Thyroid gland (tissue), 4 donors: ENCODE measurements at regions not wholly inside any gene's neighbourhood (a gene's known extent, or its start where the extent isn't known, plus 50 kb on each side); places are given as distances from the start of the nearest gene placed in this dataset.

Experiments
- DNase-seq, 2 donors: peaks; one replicate each; pipeline ENCODE4 v3.0.0-alpha.2; 2019
- H3K27ac ChIP-seq, 3 donors: fragments of 200-600 bp; sonication (generic); 1 replicate in 2 of 3; 2 replicates in 1 of 3; pipeline ENCODE4 v1.5.1; 2016 to 2019; ENCODE audit warnings: mild to moderate bottlenecking in 1 of 3, moderate library complexity in 1 of 3
- H3K27me3 ChIP-seq: fragments of 200-600 bp; sonication (generic); one replicate; pipeline ENCODE4 v1.5.1; 2019
- H3K36me3 ChIP-seq, 2 donors: fragments of 200-600 bp; sonication (generic); one replicate each; pipeline ENCODE4 v1.5.1; 2016 to 2019
- H3K4me1 ChIP-seq, 2 donors: fragments of 200-600 bp; sonication (generic); one replicate each; pipeline ENCODE4 v1.5.1; 2017 to 2019
- H3K4me3 ChIP-seq, 3 donors: fragments of 200-600 bp; sonication (generic); replicated peaks in 1 of 3; 1 replicate in 2 of 3; 2 replicates in 1 of 3; pipeline ENCODE4 v1.5.1; 2016; ENCODE audit warnings: mild to moderate bottlenecking in 1 of 3
- H3K9me3 ChIP-seq: fragments of 200-600 bp; sonication (generic); one replicate; pipeline ENCODE4 v1.5.1; 2017
- CTCF ChIP-seq, 6 experiments: fragments of 200-600 bp in 3 of 6; fragments of 450-650 bp in 3 of 6; sonication (generic) in 3 of 6; IDR thresholded peaks; one replicate each; pipeline ENCODE4 v1.5.1; 2016 to 2019; ENCODE audit warnings: antibody characterized with exemption in 6 of 6, mild to moderate bottlenecking in 2 of 6, inconsistent platforms in 1 of 6, moderate library complexity in 1 of 6
- POLR2A ChIP-seq, 2 donors: fragments of 450-650 bp; IDR thresholded peaks; one replicate each; pipeline ENCODE4 v1.6.1; 2017; ENCODE audit warnings: antibody characterized with exemption in 2 of 2, mild to moderate bottlenecking in 2 of 2, moderate library complexity in 1 of 2
- WGBS, 2 donors: methylation state at CpG; one replicate each; pipeline ENCODE4 v1.1.5; 2017; 5-methylcytosine and 5-hydroxymethylcytosine counted together
- intact Hi-C: fragments of 100-400 bp; cut with DNase I; formaldehyde crosslinking; loops from one replicate; pipeline ENCODE4 v1.15.1; 2023

GRCh38 chr14:34060651-34060999 lies 109.8 kb upstream of the EGLN3 start:
- peak overlapping the region; percentile 70 to 76 (median 75) for H3K27ac ChIP-seq
- H3K4me1 ChIP-seq: peaks cover 0 to 4% of the 10 kb centered on the region in 2 donors
- no peak for DNase-seq
- H3K9me3 ChIP-seq: no peaks in the 10 kb centered on the region
- peak overlapping the region; percentile 39 to 56 (median 52) for H3K4me3 ChIP-seq
- no peaks in the 10 kb centered on the region for H3K36me3 ChIP-seq
- 45% methylated on average over 12 to 16 of the region's 16 CpGs for WGBS, 2 donors
- intact Hi-C loops: no loop called here
- TF ChIP-seq POLR2A (IDR thresholded peaks at IDR 0.05): no peak
- no peak for TF ChIP-seq CTCF (IDR thresholded peaks at IDR 0.05)
- no peaks in the 10 kb centered on the region for H3K27me3 ChIP-seq

- H3K36me3 ChIP-seq: no peaks in the 10 kb centered on the region
- intact Hi-C loops: no loop called here
- DNase-seq: peak; percentile 78 to 85
- 2 to 9% methylated on average over 12 to 33 of the region's 84 CpGs for WGBS, 2 donors
- no peaks in the 10 kb centered on the region for H3K9me3 ChIP-seq
- TF ChIP-seq POLR2A (IDR thresholded peaks at IDR 0.05) (peak in 1 of 2 donors; percentile 70), CTCF (IDR thresholded peaks at IDR 0.05) (peak in 2 of 6 experiments; percentile 23 to 32)
- H3K27me3 ChIP-seq: no peaks in the 10 kb centered on the region
- peak overlapping the region; percentile 39 to 56 (median 52) for H3K4me3 ChIP-seq
- peaks cover 0 to 4% of the 10 kb centered on the region in 2 donors for H3K4me1 ChIP-seq
- H3K27ac ChIP-seq: peak overlapping the region; percentile 70 to 76 (median 75)
Observed at GRCh38 chr14:34059925-34060650, 109.2 kb upstream of the EGLN3 start.

GRCh38 chr14:34059037-34059924 lies 108.4 kb upstream of the EGLN3 start:
- H3K27ac ChIP-seq: peak overlapping the region; percentile 70 to 76 (median 75)
- intact Hi-C loops: no loop called here
- DNase-seq: no peak
- H3K4me3 ChIP-seq: peak overlapping the region; percentile 39 to 56 (median 52)
- 77 to 80% methylated on average over 15 to 16 of the region's 16 CpGs for WGBS, 2 donors
- H3K4me1 ChIP-seq: peaks cover 0 to 4% of the 10 kb centered on the region in 2 donors
- no peaks in the 10 kb centered on the region for H3K36me3 ChIP-seq
- TF ChIP-seq CTCF (IDR thresholded peaks at IDR 0.05) (no peak), POLR2A (IDR thresholded peaks at IDR 0.05) (no peak)
- H3K27me3 ChIP-seq: no peaks in the 10 kb centered on the region
- no peaks in the 10 kb centered on the region for H3K9me3 ChIP-seq

GRCh38 chr14:34058510-34058909 lies 107.6 kb upstream of the EGLN3 start:
- Histone ChIP-seq H3K27ac (no peak overlapping the region), H3K9me3 (no peaks in the 10 kb centered on the region), H3K4me1 (peaks cover 0 to 4% of the 10 kb centered on the region in 2 donors), H3K36me3 (no peaks in the 10 kb centered on the region), H3K4me3 (no peak overlapping the region), H3K27me3 (no peaks in the 10 kb centered on the region)
- 95 to 98% methylated on average over 3 of the region's 3 CpGs for WGBS, 2 donors
- no peak for DNase-seq
- no peak for TF ChIP-seq CTCF (IDR thresholded peaks at IDR 0.05)
- no peak for TF ChIP-seq POLR2A (IDR thresholded peaks at IDR 0.05)
- intact Hi-C loops: no loop called here

- no peak overlapping the region for H3K27ac ChIP-seq
- H3K4me1 ChIP-seq: peaks cover 0 to 4% of the 10 kb centered on the region in 2 donors
- intact Hi-C loops: no loop called here
- H3K9me3 ChIP-seq: no peaks in the 10 kb centered on the region
- H3K27me3 ChIP-seq: no peaks in the 10 kb centered on the region
- 52 to 80% methylated on average over 1 of the region's 1 CpG for WGBS, 2 donors
- TF ChIP-seq CTCF (IDR thresholded peaks at IDR 0.05) (no peak), POLR2A (IDR thresholded peaks at IDR 0.05) (no peak)
- no peak for DNase-seq
- no peaks in the 10 kb centered on the region for H3K36me3 ChIP-seq
- no peak overlapping the region for H3K4me3 ChIP-seq
Observed at GRCh38 chr14:34056046-34056445, 105.2 kb upstream of the EGLN3 start.
